IMR-90 (cell line): ENCODE measurements at regions not wholly inside any gene's neighbourhood (a gene's known extent, or its start where the extent isn't known, plus 50 kb on each side); places are given as distances from the start of the nearest gene placed in this dataset.

Source experiments
- ATAC-seq: fragments of 200-7000 bp; cut with Tn5 transposase; 2 replicates; pipeline ENCODE4 v1.9.1; 2020; ENCODE audit warnings: low read depth, mild to moderate bottlenecking, moderate library complexity
- BruUV-seq: library from RNA; stranded (reverse); fragments of 400-500 nt; replicated peaks from 2 replicates; lab custom pipeline; 2021; lab: Mats Ljungman, UMichigan
- CTCF ChIA-PET: fragments of 300-600 bp; formaldehyde crosslinking; extraction: SDS; loops from one replicate; lab custom pipeline; 2021; ENCODE audit warnings: antibody characterized with exemption; lab: Yijun Ruan, JAX
- POLR2A ChIA-PET: fragments of 300-600 bp; sonication (Branson Sonifier 250); formaldehyde crosslinking; loops from one replicate; lab custom pipeline; 2022; ENCODE audit warnings: antibody characterized with exemption; ENCODE audit not compliant: unreplicated experiment; lab: Charles Lee
- DNase-seq: peaks from one replicate; pipeline ENCODE4 v3.0.0; 2013
- H2AFZ ChIP-seq: replicated peaks from 2 replicates; pipeline ENCODE3; 2013; ENCODE audit warnings: low read length, mild to moderate bottlenecking; ENCODE audit not compliant: poor library complexity
- H2AK5ac ChIP-seq: 2 replicates; pipeline ENCODE4 v1.6.1; 2013; ENCODE audit warnings: low read depth, low read length, inconsistent platforms
- H2AK9ac ChIP-seq: replicated peaks from 2 replicates; pipeline ENCODE3; 2013; ENCODE audit warnings: mild to moderate bottlenecking, low read depth, low read length, moderate library complexity; ENCODE audit not compliant: poor library complexity
- H2BK120ac ChIP-seq: 2 replicates; pipeline ENCODE4 v1.6.1; 2013; ENCODE audit warnings: low read depth, low read length, inconsistent platforms
- H2BK15ac ChIP-seq: 3 replicates; pipeline ENCODE4 v1.6.1; 2013; ENCODE audit warnings: low read depth, low read length, inconsistent platforms
- H2BK20ac ChIP-seq: 2 replicates; pipeline ENCODE4 v1.6.1; 2013; ENCODE audit warnings: low read depth, mild to moderate bottlenecking, inconsistent platforms, low read length, moderate library complexity
- H2BK5ac ChIP-seq: 2 replicates; pipeline ENCODE4 v1.6.1; 2013; ENCODE audit warnings: mild to moderate bottlenecking, low read depth, low read length, inconsistent platforms; ENCODE audit not compliant: poor library complexity, severe bottlenecking
- H3K14ac ChIP-seq: replicated peaks from 2 replicates; pipeline ENCODE4 v1.6.1; 2013; ENCODE audit warnings: low read depth, low read length, inconsistent platforms
- H3K18ac ChIP-seq: 2 replicates; pipeline ENCODE4 v1.6.1; 2013; ENCODE audit warnings: low read depth, low read length, control low read depth
- H3K23ac ChIP-seq: 2 replicates; pipeline ENCODE4 v1.6.1; 2013; ENCODE audit warnings: low read depth, low read length, inconsistent platforms
- H3K27ac ChIP-seq: 2 replicates; pipeline ENCODE4 v1.5.1; 2013; ENCODE audit warnings: mild to moderate bottlenecking, control low read depth, low read length; ENCODE audit not compliant: insufficient read depth
- H3K27me3 ChIP-seq: 2 replicates; pipeline ENCODE4 v1.6.1; 2013; ENCODE audit warnings: low read length; ENCODE audit not compliant: control insufficient read depth, insufficient read depth
- H3K36me3 ChIP-seq: 2 replicates; pipeline ENCODE4 v1.6.1; 2013; ENCODE audit warnings: low read length, mixed read lengths; ENCODE audit not compliant: control insufficient read depth, insufficient read depth
- H3K4ac ChIP-seq: 2 replicates; pipeline ENCODE4 v1.6.1; 2013; ENCODE audit warnings: low read depth, low read length, inconsistent platforms
- H3K4me1 ChIP-seq: 2 replicates; pipeline ENCODE4 v1.6.1; 2013; ENCODE audit warnings: low read length, mixed read lengths; ENCODE audit not compliant: control insufficient read depth, insufficient read depth
- H3K4me2 ChIP-seq: 2 replicates; pipeline ENCODE4 v1.6.1; 2013; ENCODE audit warnings: low read depth, mild to moderate bottlenecking, control low read depth, low read length, moderate library complexity
- H3K4me3 ChIP-seq: 2 replicates; pipeline ENCODE4 v1.5.1; 2013; ENCODE audit warnings: low read depth, mild to moderate bottlenecking, control low read depth, low read length, moderate library complexity; ENCODE audit not compliant: insufficient read depth
- H3K56ac ChIP-seq: 2 replicates; pipeline ENCODE4 v1.6.1; 2013; ENCODE audit warnings: low read length, inconsistent platforms; ENCODE audit not compliant: insufficient read depth; ENCODE audit errors: extremely low read depth
- H3K79me1 ChIP-seq, 2 experiments: 2 replicates each; pipeline ENCODE4 v1.6.1; 2013; ENCODE audit warnings: low read length in 2 of 2, inconsistent platforms in 1 of 2, low read depth in 1 of 2
- H3K9ac ChIP-seq: 2 replicates; pipeline ENCODE4 v1.6.1; 2013; ENCODE audit warnings: low read depth, low read length, control low read depth
- H3K9me1 ChIP-seq: 2 replicates; pipeline ENCODE4 v1.6.1; 2013; ENCODE audit warnings: low read length, inconsistent platforms; ENCODE audit not compliant: insufficient read depth
- H3K9me3 ChIP-seq: 2 replicates; pipeline ENCODE4 v1.6.1; 2013; ENCODE audit warnings: low read length; ENCODE audit not compliant: control insufficient read depth, insufficient read depth
- H4K20me1 ChIP-seq: 2 replicates; pipeline ENCODE4 v1.6.1; 2013; ENCODE audit warnings: low read length, inconsistent platforms; ENCODE audit not compliant: insufficient read depth
- H4K5ac ChIP-seq: 2 replicates; pipeline ENCODE4 v1.6.1; 2013; ENCODE audit warnings: mild to moderate bottlenecking, low read depth, low read length, control low read depth
- H4K8ac ChIP-seq, 2 experiments: 2 replicates each; pipeline ENCODE4 v1.6.1; 2013; ENCODE audit warnings: low read depth in 2 of 2, low read length in 2 of 2, control low read depth in 1 of 2, inconsistent platforms in 1 of 2
- H4K91ac ChIP-seq: 2 replicates; pipeline ENCODE4 v1.6.1; 2013; ENCODE audit warnings: low read depth, low read length, inconsistent platforms; ENCODE audit not compliant: insufficient read depth
- NFE2L2 ChIP-seq: fragments of 150-350 bp; IDR thresholded peaks from 2 replicates; pipeline ENCODE4 v1.6.1; 2016; ENCODE audit warnings: low read depth, mild to moderate bottlenecking, low read length
- RAD21 ChIP-seq: IDR thresholded peaks from 2 replicates; pipeline ENCODE4 v1.6.1; 2012; ENCODE audit warnings: low read length, improper control_type of control experiment
- RCOR1 ChIP-seq: IDR thresholded peaks from 2 replicates; pipeline ENCODE4 v1.6.1; 2012; ENCODE audit warnings: mild to moderate bottlenecking, low read length, improper control_type of control experiment; ENCODE audit not compliant: insufficient replicate concordance
- RFX5 ChIP-seq: IDR thresholded peaks from 2 replicates; pipeline ENCODE4 v1.8.0; 2012; ENCODE audit warnings: low read depth, mild to moderate bottlenecking, low read length, moderate library complexity
- SMC3 ChIP-seq: fragments of 150-350 bp; IDR thresholded peaks from 2 replicates; pipeline ENCODE4 v1.6.1; 2016; ENCODE audit warnings: low read depth, mild to moderate bottlenecking, antibody characterized with exemption, low read length, moderate library complexity
- WGBS, 2 experiments: methylation state at CpG; one replicate each; pipeline versions ENCODE4 v1.1.5 to v1.1.7; 2013; ENCODE audit warnings: missing lambda C conversion rate in 2 of 2; ENCODE audit not compliant: insufficient read length in 1 of 2; ENCODE audit errors: extremely low coverage in 2 of 2; 5-methylcytosine and 5-hydroxymethylcytosine counted together
- dilution Hi-C: fragments of 300-500 bp; cut with HindIII; formaldehyde crosslinking; loops from one replicate; pipeline ENCODE4 v1.14.3; 2018; ENCODE audit warnings: low sequenced_read_pairs; ENCODE audit not compliant: unreplicated experiment
- in situ Hi-C: fragments of 300-500 bp; cut with MboI; formaldehyde crosslinking; loops from 3 replicates; pipeline ENCODE4 v1.14.3; 2019; ENCODE audit warnings: low sequenced_read_pairs, inconsistent platforms, mixed read lengths
- intact Hi-C: fragments of 100-400 bp; cut with micrococcal nuclease; formaldehyde crosslinking; loops from 2 replicates; pipeline ENCODE4 v1.10.0; 2022

DNA sequence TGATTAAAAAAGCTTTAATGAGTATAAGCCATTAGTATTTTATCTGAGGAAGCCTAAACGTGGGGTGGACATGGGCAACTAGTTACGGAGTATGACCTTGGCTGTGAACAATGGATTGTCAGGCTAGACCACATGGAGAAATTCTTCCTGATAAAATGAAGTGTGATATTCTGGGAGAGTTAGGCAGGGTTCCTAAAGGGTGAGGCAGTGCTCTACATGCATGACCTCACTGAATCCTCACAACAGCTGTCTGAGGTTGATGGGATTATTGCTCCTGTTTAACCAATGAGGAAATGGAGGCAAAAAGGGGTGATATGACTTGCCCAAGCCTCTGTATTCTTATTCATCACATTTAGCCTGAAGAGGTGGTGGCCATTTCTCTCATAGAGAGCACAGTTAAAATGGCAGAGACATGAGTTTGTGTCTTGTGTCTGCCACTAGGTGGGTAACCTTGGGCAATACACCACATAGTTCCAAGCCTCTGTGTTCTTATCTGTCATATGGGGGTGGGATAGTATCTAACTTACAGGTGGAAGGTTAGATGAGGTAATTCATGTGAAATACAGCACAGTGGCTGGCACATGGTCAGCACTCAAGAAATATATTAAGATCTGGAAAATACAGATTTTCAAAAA is 96.1 kb upstream of the NR3C1 start:
- intact Hi-C loops = no loop called here
- H2BK5ac ChIP-seq = no peak overlapping the region
- dilution Hi-C loops = no loop called here
- H3K27me3 ChIP-seq = no peaks in the 10 kb centered on the region
- 0 out of 4 replicates have a peak overlapping the region, but pooled peaks of 1 of the 2 experiments have one; percentile 14 for H4K8ac ChIP-seq
- H3K79me1 ChIP-seq = no peaks in the 10 kb centered on the region
- DNase-seq (no peak), ATAC-seq (no peak)
- 50% methylated on average over 2 of the region's 2 CpGs; no CpG with 5 or more reads in 1 of the 2 experiments for WGBS, 2 experiments
- peak overlapping the region; percentile 36; the same call in 1 of the 2 replicates for H3K18ac ChIP-seq
- H3K9me1 ChIP-seq = peaks cover 17% of the 10 kb centered on the region
- H3K4me2 ChIP-seq = no peak overlapping the region
- H3K4me3 ChIP-seq = no peak overlapping the region
- no peaks in the 10 kb centered on the region for H3K9me3 ChIP-seq
- peak overlapping the region; percentile 34; the same call in 1 of the 2 replicates for H4K91ac ChIP-seq
- in situ Hi-C loops = no loop called here
- H3K9ac ChIP-seq = no peak overlapping the region
- CTCF ChIA-PET = no interaction called here
- no peak overlapping the region for H3K14ac ChIP-seq
- H3K4ac ChIP-seq = peak overlapping the region; percentile 35; the same call in 1 of the 2 replicates
- peaks cover 4% of the 10 kb centered on the region for H3K4me1 ChIP-seq
- no peak overlapping the region; the same call in 1 of the 2 replicates for H3K23ac ChIP-seq
- H2AK5ac ChIP-seq = 0 out of 2 replicates have a peak overlapping the region, but pooled peaks have one; percentile 18
- H2AFZ ChIP-seq = no peak overlapping the region
- H4K5ac ChIP-seq = no peak overlapping the region
- H2BK20ac ChIP-seq = 0 out of 2 replicates have a peak overlapping the region, but pooled peaks have one; percentile 27
- no peak overlapping the region for H2AK9ac ChIP-seq
- H3K27ac ChIP-seq = no peak overlapping the region
- H3K36me3 ChIP-seq = no peaks in the 10 kb centered on the region
- H3K56ac ChIP-seq = no peak overlapping the region
- no TSS peak for BruUV-seq
- peak overlapping the region; percentile 47; the same call in 1 of the 2 replicates for H2BK120ac ChIP-seq
- H4K20me1 ChIP-seq = no peaks in the 10 kb centered on the region
- POLR2A ChIA-PET = no interaction called here
- H2BK15ac ChIP-seq = peak overlapping the region; percentile 32; the same call in 1 of the 3 replicates
- TF ChIP-seq RCOR1 = no peak
- no peak for TF ChIP-seq NFE2L2
- TF ChIP-seq RAD21 = no peak
- no peak for TF ChIP-seq SMC3
- no peak for TF ChIP-seq RFX5
